IMR-90 (cell line): ENCODE measurements at regions not wholly inside any gene's neighbourhood (a gene's known extent, or its start where the extent isn't known, plus 50 kb on each side); places are given as distances from the start of the nearest gene placed in this dataset.

Source experiments
- ATAC-seq: fragments of 200-7000 bp; cut with Tn5 transposase; 2 replicates; pipeline ENCODE4 v1.9.1; 2020; ENCODE audit warnings: low read depth, mild to moderate bottlenecking, moderate library complexity
- BruUV-seq: library from RNA; stranded (reverse); fragments of 400-500 nt; replicated peaks from 2 replicates; lab custom pipeline; 2021; lab: Mats Ljungman, UMichigan
- CTCF ChIA-PET: fragments of 300-600 bp; formaldehyde crosslinking; extraction: SDS; loops from one replicate; lab custom pipeline; 2021; ENCODE audit warnings: antibody characterized with exemption; lab: Yijun Ruan, JAX
- POLR2A ChIA-PET: fragments of 300-600 bp; sonication (Branson Sonifier 250); formaldehyde crosslinking; loops from one replicate; lab custom pipeline; 2022; ENCODE audit warnings: antibody characterized with exemption; ENCODE audit not compliant: unreplicated experiment; lab: Charles Lee
- DNase-seq: peaks from one replicate; pipeline ENCODE4 v3.0.0; 2013
- H2AFZ ChIP-seq: replicated peaks from 2 replicates; pipeline ENCODE3; 2013; ENCODE audit warnings: low read length, mild to moderate bottlenecking; ENCODE audit not compliant: poor library complexity
- H2AK5ac ChIP-seq: 2 replicates; pipeline ENCODE4 v1.6.1; 2013; ENCODE audit warnings: low read depth, low read length, inconsistent platforms
- H2AK9ac ChIP-seq: replicated peaks from 2 replicates; pipeline ENCODE3; 2013; ENCODE audit warnings: mild to moderate bottlenecking, low read depth, low read length, moderate library complexity; ENCODE audit not compliant: poor library complexity
- H2BK120ac ChIP-seq: 2 replicates; pipeline ENCODE4 v1.6.1; 2013; ENCODE audit warnings: low read depth, low read length, inconsistent platforms
- H2BK15ac ChIP-seq: 3 replicates; pipeline ENCODE4 v1.6.1; 2013; ENCODE audit warnings: low read depth, low read length, inconsistent platforms
- H2BK20ac ChIP-seq: 2 replicates; pipeline ENCODE4 v1.6.1; 2013; ENCODE audit warnings: low read depth, mild to moderate bottlenecking, inconsistent platforms, low read length, moderate library complexity
- H2BK5ac ChIP-seq: 2 replicates; pipeline ENCODE4 v1.6.1; 2013; ENCODE audit warnings: mild to moderate bottlenecking, low read depth, low read length, inconsistent platforms; ENCODE audit not compliant: poor library complexity, severe bottlenecking
- H3K14ac ChIP-seq: replicated peaks from 2 replicates; pipeline ENCODE4 v1.6.1; 2013; ENCODE audit warnings: low read depth, low read length, inconsistent platforms
- H3K18ac ChIP-seq: 2 replicates; pipeline ENCODE4 v1.6.1; 2013; ENCODE audit warnings: low read depth, low read length, control low read depth
- H3K23ac ChIP-seq: 2 replicates; pipeline ENCODE4 v1.6.1; 2013; ENCODE audit warnings: low read depth, low read length, inconsistent platforms
- H3K27ac ChIP-seq: 2 replicates; pipeline ENCODE4 v1.5.1; 2013; ENCODE audit warnings: mild to moderate bottlenecking, control low read depth, low read length; ENCODE audit not compliant: insufficient read depth
- H3K27me3 ChIP-seq: 2 replicates; pipeline ENCODE4 v1.6.1; 2013; ENCODE audit warnings: low read length; ENCODE audit not compliant: control insufficient read depth, insufficient read depth
- H3K36me3 ChIP-seq: 2 replicates; pipeline ENCODE4 v1.6.1; 2013; ENCODE audit warnings: low read length, mixed read lengths; ENCODE audit not compliant: control insufficient read depth, insufficient read depth
- H3K4ac ChIP-seq: 2 replicates; pipeline ENCODE4 v1.6.1; 2013; ENCODE audit warnings: low read depth, low read length, inconsistent platforms
- H3K4me1 ChIP-seq: 2 replicates; pipeline ENCODE4 v1.6.1; 2013; ENCODE audit warnings: low read length, mixed read lengths; ENCODE audit not compliant: control insufficient read depth, insufficient read depth
- H3K4me2 ChIP-seq: 2 replicates; pipeline ENCODE4 v1.6.1; 2013; ENCODE audit warnings: low read depth, mild to moderate bottlenecking, control low read depth, low read length, moderate library complexity
- H3K4me3 ChIP-seq: 2 replicates; pipeline ENCODE4 v1.5.1; 2013; ENCODE audit warnings: low read depth, mild to moderate bottlenecking, control low read depth, low read length, moderate library complexity; ENCODE audit not compliant: insufficient read depth
- H3K56ac ChIP-seq: 2 replicates; pipeline ENCODE4 v1.6.1; 2013; ENCODE audit warnings: low read length, inconsistent platforms; ENCODE audit not compliant: insufficient read depth; ENCODE audit errors: extremely low read depth
- H3K79me1 ChIP-seq, 2 experiments: 2 replicates each; pipeline ENCODE4 v1.6.1; 2013; ENCODE audit warnings: low read length in 2 of 2, inconsistent platforms in 1 of 2, low read depth in 1 of 2
- H3K9ac ChIP-seq: 2 replicates; pipeline ENCODE4 v1.6.1; 2013; ENCODE audit warnings: low read depth, low read length, control low read depth
- H3K9me1 ChIP-seq: 2 replicates; pipeline ENCODE4 v1.6.1; 2013; ENCODE audit warnings: low read length, inconsistent platforms; ENCODE audit not compliant: insufficient read depth
- H3K9me3 ChIP-seq: 2 replicates; pipeline ENCODE4 v1.6.1; 2013; ENCODE audit warnings: low read length; ENCODE audit not compliant: control insufficient read depth, insufficient read depth
- H4K20me1 ChIP-seq: 2 replicates; pipeline ENCODE4 v1.6.1; 2013; ENCODE audit warnings: low read length, inconsistent platforms; ENCODE audit not compliant: insufficient read depth
- H4K5ac ChIP-seq: 2 replicates; pipeline ENCODE4 v1.6.1; 2013; ENCODE audit warnings: mild to moderate bottlenecking, low read depth, low read length, control low read depth
- H4K8ac ChIP-seq, 2 experiments: 2 replicates each; pipeline ENCODE4 v1.6.1; 2013; ENCODE audit warnings: low read depth in 2 of 2, low read length in 2 of 2, control low read depth in 1 of 2, inconsistent platforms in 1 of 2
- H4K91ac ChIP-seq: 2 replicates; pipeline ENCODE4 v1.6.1; 2013; ENCODE audit warnings: low read depth, low read length, inconsistent platforms; ENCODE audit not compliant: insufficient read depth
- MAZ ChIP-seq: IDR thresholded peaks from 2 replicates; pipeline ENCODE4 v1.6.1; 2012; ENCODE audit warnings: low read depth, mild to moderate bottlenecking, low read length, improper control_type of control experiment, moderate library complexity, borderline replicate concordance
- SMC3 ChIP-seq: fragments of 150-350 bp; IDR thresholded peaks from 2 replicates; pipeline ENCODE4 v1.6.1; 2016; ENCODE audit warnings: low read depth, mild to moderate bottlenecking, antibody characterized with exemption, low read length, moderate library complexity
- USF2 ChIP-seq: fragments of 150-350 bp; IDR thresholded peaks from 2 replicates; pipeline ENCODE4 v1.6.1; 2017; ENCODE audit warnings: mild to moderate bottlenecking, antibody characterized with exemption, low read length, low read depth
- WGBS, 2 experiments: methylation state at CpG; one replicate each; pipeline versions ENCODE4 v1.1.5 to v1.1.7; 2013; ENCODE audit warnings: missing lambda C conversion rate in 2 of 2; ENCODE audit not compliant: insufficient read length in 1 of 2; ENCODE audit errors: extremely low coverage in 2 of 2; 5-methylcytosine and 5-hydroxymethylcytosine counted together
- dilution Hi-C: fragments of 300-500 bp; cut with HindIII; formaldehyde crosslinking; loops from one replicate; pipeline ENCODE4 v1.14.3; 2018; ENCODE audit warnings: low sequenced_read_pairs; ENCODE audit not compliant: unreplicated experiment
- in situ Hi-C: fragments of 300-500 bp; cut with MboI; formaldehyde crosslinking; loops from 3 replicates; pipeline ENCODE4 v1.14.3; 2019; ENCODE audit warnings: low sequenced_read_pairs, inconsistent platforms, mixed read lengths
- intact Hi-C: fragments of 100-400 bp; cut with micrococcal nuclease; formaldehyde crosslinking; loops from 2 replicates; pipeline ENCODE4 v1.10.0; 2022

DNA sequence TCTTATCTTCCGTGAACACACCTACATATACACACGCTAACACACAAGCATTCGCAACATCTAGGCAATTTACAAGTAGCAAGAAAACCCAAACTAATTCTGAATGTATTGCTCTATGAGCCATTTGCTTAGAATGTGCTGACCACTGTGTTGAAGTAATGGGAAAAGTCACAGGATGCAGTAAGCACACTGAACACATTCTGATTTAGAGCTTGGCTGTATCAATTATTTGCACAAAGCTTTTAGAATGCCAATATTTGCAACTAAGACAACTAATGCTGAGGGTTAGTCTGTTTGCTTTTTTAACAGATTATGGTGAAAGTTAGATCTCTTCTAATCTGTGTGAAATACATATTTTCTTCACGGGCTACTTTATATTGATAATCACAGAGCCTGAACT is 179.8 kb upstream of the ELAC2 start:
- Histone ChIP-seq H2BK120ac (no peak overlapping the region), H3K56ac (no peak overlapping the region), H2AFZ (no peak overlapping the region), H3K27ac (no peak overlapping the region), H2AK5ac (no peak overlapping the region), H3K4me2 (no peak overlapping the region), H2BK5ac (no peak overlapping the region), H3K9me3 (no peaks in the 10 kb centered on the region), H3K14ac (no peak overlapping the region), H2BK20ac (no peak overlapping the region), H4K8ac (no peak overlapping the region), H3K27me3 (no peaks in the 10 kb centered on the region; the same call in 1 of the 2 replicates), H4K91ac (no peak overlapping the region), H3K79me1 (no peaks in the 10 kb centered on the region), H3K4me1 (no peaks in the 10 kb centered on the region), H3K18ac (no peak overlapping the region), H3K9ac (no peak overlapping the region), H4K5ac (no peak overlapping the region), H3K4me3 (no peak overlapping the region), H3K4ac (no peak overlapping the region), H3K36me3 (no peaks in the 10 kb centered on the region), H3K23ac (no peak overlapping the region), H3K9me1 (no peaks in the 10 kb centered on the region), H2AK9ac (no peak overlapping the region), H2BK15ac (no peak overlapping the region), H4K20me1 (no peaks in the 10 kb centered on the region)
- intact Hi-C loops (no loop called here), in situ Hi-C loops (no loop called here), dilution Hi-C loops (no loop called here)
- ATAC-seq (no peak), DNase-seq (no peak)
- BruUV-seq, result no TSS peak
- no CpG with 5 or more reads among the region's 4 CpGs for WGBS, 2 experiments
- CTCF ChIA-PET, result no interaction called here
- POLR2A ChIA-PET, result interaction anchor here (0.5 kb wide), 1 partner anchor 16 kb away, joined by 3 read pairs; no protein-coding TSS in a partner anchor
- no peak for TF ChIP-seq USF2
- no peak for TF ChIP-seq SMC3
- TF ChIP-seq MAZ, result no peak
